Cardiac fibroblast (primary cell): ENCODE measurements at regions not wholly inside any gene's neighbourhood (a gene's known extent, or its start where the extent isn't known, plus 50 kb on each side); places are given as distances from the start of the nearest gene placed in this dataset.

Experiments used
- DNase-seq, 2 donors: peaks; one replicate each; pipeline versions ENCODE4 v3.0.0 to v3.0.0-alpha.2; 2010; ENCODE audit warnings: low read depth in 2 of 2
- H3K4me3 ChIP-seq, 2 donors: replicated peaks in 1 of 2; 1 replicate in 1 of 2; 2 replicates in 1 of 2; pipeline ENCODE4 v1.5.1; 2011; ENCODE audit warnings: low read depth in 2 of 2, low read length in 2 of 2, mild to moderate bottlenecking in 2 of 2, moderate library complexity in 1 of 2
- CTCF ChIP-seq: IDR thresholded peaks from one replicate; pipeline ENCODE4 v1.5.1; 2011; ENCODE audit warnings: low read depth, mild to moderate bottlenecking, low read length, inconsistent platforms

GRCh38 chr20:60437418-60437817 is 479.2 kb downstream of the CDH26 start:
- no peak for DNase-seq
- TF ChIP-seq CTCF, result no peak
- no peak overlapping the region for H3K4me3 ChIP-seq

- DNase-seq, result no peak
- TF ChIP-seq CTCF, result no peak
- H3K4me3 ChIP-seq, result no peak overlapping the region
Measured at GRCh38 chr20:60446267-60447111, 488.3 kb downstream of the CDH26 start.

- DNase-seq, result no peak
- no peak overlapping the region for H3K4me3 ChIP-seq
- no peak for TF ChIP-seq CTCF
Measured at GRCh38 chr20:60447703-60448102, 489.5 kb downstream of the CDH26 start.

GRCh38 chr20:60453388-60454246 is 495.4 kb downstream of the CDH26 start:
- no peak for DNase-seq
- no peak for TF ChIP-seq CTCF
- H3K4me3 ChIP-seq, result no peak overlapping the region

- TF ChIP-seq CTCF, result no peak
- no peak overlapping the region for H3K4me3 ChIP-seq
- no peak for DNase-seq
Measured at GRCh38 chr20:60454491-60454890, 496.3 kb downstream of the CDH26 start.

- no peak for DNase-seq
- no peak overlapping the region for H3K4me3 ChIP-seq
- no peak for TF ChIP-seq CTCF
Measured at GRCh38 chr20:60455272-60455671, 497.0 kb downstream of the CDH26 start.
